ENCODE measurements at regions not wholly inside any gene's neighbourhood (a gene's known extent, or its start where the extent isn't known, plus 50 kb on each side); places are given as distances from the start of the nearest gene placed in this dataset.
"Not testable (repeated sequence)": the region's sequence is repeated elsewhere in the genome, so short reads cannot be mapped to it uniquely, and the experiment has no call there.

GRCh38 chr17:16869531-16870252, 102.2 kb downstream of the TNFRSF13B start:
- DNase-seq: not testable (repeated sequence)

- not testable (repeated sequence) for DNase-seq
Observed at GRCh38 chr17:16868616-16869015, 103.3 kb downstream of the TNFRSF13B start.

- DNase-seq: not testable (repeated sequence)
Observed at GRCh38 chr17:16867545-16867944, 104.4 kb downstream of the TNFRSF13B start.

GRCh38 chr17:16866841-16867240, 105.1 kb downstream of the TNFRSF13B start:
- DNase-seq: not testable (repeated sequence)

- no peak for DNase-seq
Observed at GRCh38 chr17:16866436-16866835, 105.5 kb downstream of the TNFRSF13B start.

- DNase-seq: not testable (repeated sequence)
Observed at GRCh38 chr17:16865704-16866103, 106.2 kb downstream of the TNFRSF13B start.

GRCh38 chr17:16865077-16865613, 106.8 kb downstream of the TNFRSF13B start:
- DNase-seq: not testable (repeated sequence)

GRCh38 chr17:16864462-16865076, 107.3 kb downstream of the TNFRSF13B start:
- DNase-seq: not testable (repeated sequence)

- not testable (repeated sequence) for DNase-seq
Observed at GRCh38 chr17:16861152-16861551, 110.8 kb downstream of the TNFRSF13B start.

GRCh38 chr17:16860467-16860866, 111.5 kb downstream of the TNFRSF13B start:
- not testable (repeated sequence) for DNase-seq

- DNase-seq: not testable (repeated sequence)
Observed at GRCh38 chr17:16859515-16859914, 112.4 kb downstream of the TNFRSF13B start.

- not testable (repeated sequence) for DNase-seq
Observed at GRCh38 chr17:16857746-16858145, 114.2 kb downstream of the TNFRSF13B start.

- not testable (repeated sequence) for DNase-seq
Observed at GRCh38 chr17:16856846-16857245, 115.1 kb downstream of the TNFRSF13B start.

- not testable (repeated sequence) for DNase-seq
Observed at GRCh38 chr17:16856171-16856570, 115.7 kb downstream of the TNFRSF13B start.

- not testable (repeated sequence) for DNase-seq
Observed at GRCh38 chr17:16854636-16855035, 117.3 kb downstream of the TNFRSF13B start.

- DNase-seq: no peak
Observed at GRCh38 chr17:16853661-16854320, 118.1 kb downstream of the TNFRSF13B start.

GRCh38 chr17:16849861-16850260, 122.1 kb downstream of the TNFRSF13B start:
- DNase-seq: not testable (repeated sequence)

GRCh38 chr17:16848997-16849396, 122.9 kb downstream of the TNFRSF13B start:
- DNase-seq: not testable (repeated sequence)

GRCh38 chr17:16845098-16845497, 126.8 kb downstream of the TNFRSF13B start:
- not testable (repeated sequence) for DNase-seq

GRCh38 chr17:16844669-16845068, 127.2 kb downstream of the TNFRSF13B start:
- not testable (repeated sequence) for DNase-seq

GRCh38 chr17:16843511-16843910, 128.4 kb downstream of the TNFRSF13B start:
- DNase-seq: not testable (repeated sequence)

GRCh38 chr17:16842346-16842745, 129.6 kb downstream of the TNFRSF13B start:
- DNase-seq: not testable (repeated sequence)

- DNase-seq: not testable (repeated sequence)
Observed at GRCh38 chr17:16841896-16842295, 130.0 kb downstream of the TNFRSF13B start.

All from HCEC 1CT (cell line).